22Rv1 (cell line): ENCODE measurements at regions not wholly inside any gene's neighbourhood (a gene's known extent, or its start where the extent isn't known, plus 50 kb on each side); places are given as distances from the start of the nearest gene placed in this dataset.

Experiments
- H3K27ac ChIP-seq: fragments of 450-650 bp; 2 replicates; pipeline ENCODE4 v1.5.1; 2017
- ZFX ChIP-seq: fragments of 450-650 bp; IDR thresholded peaks from 2 replicates; pipeline ENCODE4 v1.6.1; 2017; ENCODE audit warnings: antibody characterized with exemption, borderline replicate concordance
- TF ChIP-seq, protein P1 (sequence below): fragments of 450-650 bp; IDR thresholded peaks from 2 replicates; pipeline ENCODE4 v1.5.1; 2017; ENCODE audit warnings: mild to moderate bottlenecking

DNA sequence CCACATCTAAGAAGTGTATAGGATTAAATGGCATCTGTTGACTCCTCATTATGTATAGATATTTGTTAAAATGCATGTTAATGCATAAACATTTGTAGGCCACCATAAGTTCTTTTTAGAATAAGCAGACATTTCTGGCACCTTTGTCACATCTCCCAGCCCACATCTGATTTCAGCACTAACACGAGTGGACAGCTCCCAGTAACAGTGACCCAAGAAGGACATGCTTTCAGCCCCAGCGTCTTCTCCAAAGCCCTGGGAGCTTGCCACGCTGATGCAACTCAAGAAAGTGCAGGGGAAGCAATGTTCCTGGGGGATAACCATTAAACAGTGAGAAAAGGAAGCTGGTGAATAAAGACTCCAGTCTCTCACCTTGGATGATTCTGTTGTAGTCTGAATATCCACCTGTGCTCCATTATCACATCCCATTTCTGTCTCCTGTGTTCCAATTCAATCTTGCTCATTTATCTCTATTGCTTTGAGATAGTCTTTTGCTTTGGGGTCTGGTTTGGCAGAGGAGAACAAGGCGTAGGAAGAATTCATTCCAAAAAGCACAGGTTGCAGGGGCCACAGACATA is 182.6 kb upstream of the THSD7B start:
- no peak overlapping the region for H3K27ac ChIP-seq
- no peak for TF ChIP-seq ZFX
- TF ChIP-seq, protein P1, sequence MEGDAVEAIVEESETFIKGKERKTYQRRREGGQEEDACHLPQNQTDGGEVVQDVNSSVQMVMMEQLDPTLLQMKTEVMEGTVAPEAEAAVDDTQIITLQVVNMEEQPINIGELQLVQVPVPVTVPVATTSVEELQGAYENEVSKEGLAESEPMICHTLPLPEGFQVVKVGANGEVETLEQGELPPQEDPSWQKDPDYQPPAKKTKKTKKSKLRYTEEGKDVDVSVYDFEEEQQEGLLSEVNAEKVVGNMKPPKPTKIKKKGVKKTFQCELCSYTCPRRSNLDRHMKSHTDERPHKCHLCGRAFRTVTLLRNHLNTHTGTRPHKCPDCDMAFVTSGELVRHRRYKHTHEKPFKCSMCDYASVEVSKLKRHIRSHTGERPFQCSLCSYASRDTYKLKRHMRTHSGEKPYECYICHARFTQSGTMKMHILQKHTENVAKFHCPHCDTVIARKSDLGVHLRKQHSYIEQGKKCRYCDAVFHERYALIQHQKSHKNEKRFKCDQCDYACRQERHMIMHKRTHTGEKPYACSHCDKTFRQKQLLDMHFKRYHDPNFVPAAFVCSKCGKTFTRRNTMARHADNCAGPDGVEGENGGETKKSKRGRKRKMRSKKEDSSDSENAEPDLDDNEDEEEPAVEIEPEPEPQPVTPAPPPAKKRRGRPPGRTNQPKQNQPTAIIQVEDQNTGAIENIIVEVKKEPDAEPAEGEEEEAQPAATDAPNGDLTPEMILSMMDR: no peak

DNA sequence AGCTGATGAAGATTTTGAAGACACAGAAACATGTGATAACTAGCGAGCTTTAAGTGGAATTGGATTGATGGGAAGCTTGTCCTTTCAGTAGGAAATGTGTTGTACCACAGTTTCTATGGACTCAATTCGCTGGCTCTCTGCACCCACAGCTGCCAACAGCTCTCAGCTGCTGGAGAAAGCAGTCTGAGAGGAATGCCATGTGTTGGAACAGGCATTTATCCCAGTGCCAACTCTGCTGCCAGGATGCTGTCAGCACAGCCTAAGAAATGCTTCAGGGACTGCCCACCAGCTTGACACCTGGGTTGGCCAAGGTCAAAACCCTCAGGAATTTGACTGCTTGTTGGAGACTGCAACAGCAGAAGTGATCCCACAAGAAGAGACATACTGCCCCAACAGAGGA is 193.0 kb upstream of the THSD7B start:
- H3K27ac ChIP-seq: no peak overlapping the region
- TF ChIP-seq ZFX: no peak
- TF ChIP-seq, protein P1: no peak

- H3K27ac ChIP-seq: no peak overlapping the region
- no peak for TF ChIP-seq ZFX
- TF ChIP-seq, protein P1: no peak
Measured at GRCh38 chr2:136557203-136557602, 208.1 kb upstream of the THSD7B start.

DNA sequence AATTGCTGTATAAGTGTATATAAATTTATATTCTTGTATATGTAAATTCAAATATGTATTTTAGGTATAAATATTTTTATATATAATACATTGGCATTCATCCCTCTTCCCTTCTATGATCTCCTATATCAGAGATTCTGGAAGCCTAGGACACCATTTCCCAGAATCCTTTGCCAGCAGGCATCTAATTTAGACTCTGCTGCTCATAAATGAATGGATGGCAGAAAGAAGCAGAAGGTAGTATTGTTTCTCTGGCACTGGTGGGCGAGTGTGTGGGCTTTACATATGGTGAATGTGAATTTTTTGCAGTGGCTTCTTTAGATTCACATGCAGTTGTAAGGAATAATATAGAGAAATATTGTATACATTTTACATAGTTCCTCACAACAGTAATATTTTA is 215.2 kb upstream of the THSD7B start:
- TF ChIP-seq ZFX: no peak
- TF ChIP-seq, protein P1: no peak

GRCh38 chr2:136539355-136539754 is 226.0 kb upstream of the THSD7B start:
- TF ChIP-seq ZFX: no peak
- TF ChIP-seq, protein P1: no peak
- no peak overlapping the region for H3K27ac ChIP-seq

More for the DNA sequence above, 215.2 kb upstream of the THSD7B start:
- no peak overlapping the region for H3K27ac ChIP-seq

GRCh38 chr2:136538489-136538888 is 226.9 kb upstream of the THSD7B start:
- no peak overlapping the region for H3K27ac ChIP-seq
- TF ChIP-seq, protein P1: no peak
- no peak for TF ChIP-seq ZFX

DNA sequence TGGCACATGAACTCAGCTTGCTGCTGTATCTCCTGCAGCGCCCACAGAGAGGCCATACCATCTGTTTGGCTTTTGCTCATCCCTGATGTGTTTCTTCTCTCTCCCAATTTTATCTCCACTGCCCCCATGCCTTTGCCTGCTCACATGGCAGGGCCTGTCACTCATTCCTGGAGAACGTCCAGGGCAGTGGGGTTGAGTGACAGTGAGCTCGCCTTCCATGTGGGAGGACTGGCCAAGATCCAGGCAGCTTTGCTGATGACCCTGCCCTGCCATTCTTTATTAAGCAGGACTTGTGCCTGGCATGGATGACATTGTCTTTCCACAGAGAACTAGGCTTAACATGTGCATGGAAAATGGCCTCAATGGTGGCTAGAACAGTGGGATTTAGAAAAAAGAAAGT is 230.5 kb upstream of the THSD7B start:
- no peak overlapping the region for H3K27ac ChIP-seq
- TF ChIP-seq ZFX: no peak
- TF ChIP-seq, protein P1: no peak
